KMS-11 (cell line): ENCODE measurements at regions not wholly inside any gene's neighbourhood (a gene's known extent, or its start where the extent isn't known, plus 50 kb on each side); places are given as distances from the start of the nearest gene placed in this dataset.

Experiments used
- H2AFZ ChIP-seq: fragments of 200-600 bp; sonication (generic); 2 replicates; pipeline ENCODE4 v1.6.1; 2016; ENCODE audit warnings: antibody characterized with exemption, mixed run types, low read depth
- H3K27ac ChIP-seq: fragments of 200-600 bp; sonication (generic); 2 replicates; pipeline ENCODE4 v1.6.1; 2016; ENCODE audit warnings: mild to moderate bottlenecking, mixed run types
- H3K27me3 ChIP-seq: fragments of 200-600 bp; sonication (generic); 2 replicates; pipeline ENCODE4 v1.6.1; 2017; ENCODE audit warnings: mild to moderate bottlenecking, low read depth, mixed run types, moderate library complexity; ENCODE audit not compliant: insufficient read depth
- H3K36me3 ChIP-seq: fragments of 200-600 bp; sonication (generic); 2 replicates; pipeline ENCODE4 v1.6.1; 2017; ENCODE audit warnings: mild to moderate bottlenecking, mixed run types; ENCODE audit not compliant: insufficient read depth
- H3K4me1 ChIP-seq: fragments of 200-600 bp; sonication (generic); 2 replicates; pipeline ENCODE4 v1.6.1; 2016; ENCODE audit warnings: mild to moderate bottlenecking, low read depth, mixed run types; ENCODE audit not compliant: poor library complexity, severe bottlenecking
- H3K4me2 ChIP-seq: fragments of 200-600 bp; sonication (generic); 2 replicates; pipeline ENCODE4 v1.7.0; 2016; ENCODE audit warnings: mild to moderate bottlenecking, mixed run types
- H3K4me3 ChIP-seq: fragments of 200-600 bp; sonication (generic); IDR thresholded peaks from 2 replicates; pipeline ENCODE4 v1.6.1; 2017; ENCODE audit warnings: low read depth, low read length, mixed read lengths; ENCODE audit not compliant: insufficient read depth
- H3K79me2 ChIP-seq: fragments of 200-600 bp; sonication (generic); 2 replicates; pipeline ENCODE4 v1.6.1; 2016; ENCODE audit warnings: low read depth, mixed run types; ENCODE audit not compliant: insufficient read depth
- H3K9ac ChIP-seq: fragments of 200-600 bp; sonication (generic); 2 replicates; pipeline ENCODE4 v1.6.1; 2016; ENCODE audit warnings: mild to moderate bottlenecking, mixed run types
- H4K20me1 ChIP-seq: fragments of 200-600 bp; sonication (generic); 2 replicates; pipeline ENCODE4 v1.6.1; 2016; ENCODE audit warnings: mild to moderate bottlenecking, mixed run types; ENCODE audit not compliant: insufficient read depth
- CTCF ChIP-seq: fragments of 200-600 bp; sonication (generic); conservative IDR thresholded peaks from 2 replicates; pipeline ENCODE4 v1.6.1; 2017; ENCODE audit warnings: low read depth, mild to moderate bottlenecking, antibody characterized with exemption, low read length, moderate library complexity, mixed read lengths

GRCh38 chr2:35803126-35803525 is 552.5 kb upstream of the CRIM1 start:
- H4K20me1 ChIP-seq, result no peaks in the 10 kb centered on the region
- TF ChIP-seq CTCF, result no peak
- no peak overlapping the region for H2AFZ ChIP-seq
- no peaks in the 10 kb centered on the region for H3K36me3 ChIP-seq
- no peak overlapping the region for H3K4me3 ChIP-seq
- H3K27ac ChIP-seq, result no peak overlapping the region
- no peak overlapping the region for H3K4me2 ChIP-seq
- no peaks in the 10 kb centered on the region for H3K27me3 ChIP-seq
- H3K9ac ChIP-seq, result no peak overlapping the region
- no peaks in the 10 kb centered on the region for H3K4me1 ChIP-seq
- no peaks in the 10 kb centered on the region for H3K79me2 ChIP-seq

- Histone ChIP-seq H3K4me1 (no peaks in the 10 kb centered on the region), H3K27ac (no peak overlapping the region), H3K36me3 (no peaks in the 10 kb centered on the region), H3K27me3 (no peaks in the 10 kb centered on the region), H3K4me2 (no peak overlapping the region), H3K9ac (no peak overlapping the region), H3K79me2 (no peaks in the 10 kb centered on the region), H4K20me1 (no peaks in the 10 kb centered on the region), H2AFZ (no peak overlapping the region), H3K4me3 (no peak overlapping the region)
- TF ChIP-seq CTCF, result no peak
These were observed 560.7 kb upstream of the CRIM1 start for GRCh38 chr2:35794796-35795450.

GRCh38 chr2:35790292-35790691 is 565.3 kb upstream of the CRIM1 start:
- Histone ChIP-seq H3K27ac (no peak overlapping the region), H3K9ac (no peak overlapping the region), H3K36me3 (no peaks in the 10 kb centered on the region), H3K4me2 (no peak overlapping the region), H2AFZ (no peak overlapping the region), H3K4me1 (no peaks in the 10 kb centered on the region), H3K27me3 (no peaks in the 10 kb centered on the region), H3K4me3 (no peak overlapping the region), H4K20me1 (no peaks in the 10 kb centered on the region), H3K79me2 (no peaks in the 10 kb centered on the region)
- no peak for TF ChIP-seq CTCF

- Histone ChIP-seq H4K20me1 (no peaks in the 10 kb centered on the region), H3K36me3 (no peaks in the 10 kb centered on the region), H3K9ac (no peak overlapping the region), H3K4me2 (no peak overlapping the region), H2AFZ (no peak overlapping the region), H3K27ac (no peak overlapping the region), H3K27me3 (no peaks in the 10 kb centered on the region), H3K79me2 (no peaks in the 10 kb centered on the region), H3K4me3 (no peak overlapping the region), H3K4me1 (no peaks in the 10 kb centered on the region)
- TF ChIP-seq CTCF, result no peak
These were observed 567.0 kb upstream of the CRIM1 start for GRCh38 chr2:35788543-35788942.
